ENCODE measurements at regions not wholly inside any gene's neighbourhood (a gene's known extent, or its start where the extent isn't known, plus 50 kb on each side); places are given as distances from the start of the nearest gene placed in this dataset.
"Not testable (repeated sequence)": the region's sequence is repeated elsewhere in the genome, so short reads cannot be mapped to it uniquely, and the experiment has no call there.

DNA sequence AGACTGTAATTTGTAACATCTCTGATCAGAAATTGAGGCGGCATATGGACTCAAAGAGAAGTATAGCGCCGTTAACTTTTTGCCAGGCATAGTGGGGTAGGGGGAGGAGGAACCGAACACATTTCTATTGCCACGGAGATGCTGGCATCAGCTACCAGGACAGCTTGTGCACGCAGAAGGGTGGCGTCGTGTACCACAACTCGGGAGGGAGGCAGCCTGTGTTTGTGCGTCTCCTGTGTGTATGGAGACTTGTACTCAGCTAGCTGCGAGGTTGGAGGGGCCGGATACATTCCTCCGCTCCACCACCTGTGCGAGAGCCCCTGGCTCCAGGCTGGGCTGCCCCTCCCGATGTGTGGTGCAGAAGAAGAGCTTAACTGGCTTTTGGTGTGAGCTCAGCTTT lies 634.8 kb downstream of the TYW1 start:
- no peak for DNase-seq

DNA sequence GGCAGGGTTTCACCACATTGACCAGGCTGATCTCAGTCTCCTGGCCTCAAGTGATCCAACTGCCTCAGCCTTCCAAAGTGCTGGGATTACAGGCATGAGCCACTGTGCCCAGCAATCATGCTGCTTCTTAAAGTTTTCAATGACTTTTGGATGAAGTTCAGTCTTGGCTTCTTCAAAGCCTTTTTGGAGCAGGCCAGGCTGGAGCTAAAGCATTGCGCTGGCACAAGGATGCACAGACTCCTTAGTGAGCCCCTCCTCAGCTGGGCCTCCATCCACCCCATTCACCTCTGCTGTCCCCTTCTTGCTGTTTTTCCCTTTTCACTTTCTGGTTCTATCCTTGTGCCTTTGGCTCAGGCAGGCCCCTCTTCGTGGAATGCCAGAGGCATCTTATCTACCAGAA lies 638.6 kb downstream of the TYW1 start:
- no peak for DNase-seq

DNA sequence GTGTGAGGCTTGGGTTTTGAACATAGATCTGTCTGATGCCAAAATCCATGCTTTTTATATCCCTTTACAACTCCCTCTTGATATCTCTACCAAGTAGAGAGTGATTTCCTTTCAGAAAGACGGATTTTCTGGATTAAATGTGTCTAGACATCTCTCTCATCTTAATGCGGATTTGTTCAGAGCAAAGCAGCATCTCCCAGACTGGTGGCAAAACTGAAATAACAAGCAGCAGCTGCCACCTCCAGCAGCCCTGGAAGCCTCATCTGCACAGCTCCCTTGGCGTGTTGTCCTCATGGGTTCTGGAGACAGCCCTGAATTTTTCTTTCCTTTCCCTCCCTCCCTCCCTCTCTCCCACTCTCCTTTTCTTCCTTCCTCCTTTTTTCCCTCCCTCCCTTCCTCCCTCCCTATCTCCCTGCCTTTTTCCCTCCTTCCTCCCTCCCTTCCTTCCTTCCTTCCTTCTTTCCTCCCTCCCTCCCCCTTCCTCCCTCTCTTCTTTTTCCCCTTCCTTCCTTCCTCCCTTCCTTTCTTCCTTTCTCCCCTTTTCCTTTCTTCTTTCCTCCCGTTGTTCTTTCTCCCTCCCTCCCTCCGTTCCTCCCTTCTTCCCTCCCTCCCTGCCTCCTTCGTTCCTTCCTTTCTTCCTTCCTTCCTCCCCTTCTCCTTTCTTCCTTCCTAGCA lies 639.9 kb downstream of the TYW1 start:
- no peak for DNase-seq

DNA sequence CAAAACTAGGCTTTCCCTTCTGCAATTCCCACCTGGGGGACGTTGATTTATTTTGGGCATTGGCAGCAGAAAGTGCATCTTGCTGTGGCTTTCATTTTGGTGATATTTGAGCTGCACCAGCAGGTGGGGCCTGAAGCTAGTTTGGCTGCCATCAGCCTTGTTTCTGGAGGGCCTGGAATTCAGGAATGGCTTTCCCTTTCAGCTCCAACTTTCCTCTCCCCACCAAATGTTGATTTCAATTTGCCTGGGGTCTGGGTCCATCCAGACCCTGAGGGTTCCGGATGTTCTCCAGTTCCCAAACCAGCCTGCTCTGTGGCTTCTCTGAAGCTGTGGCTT lies 640.4 kb downstream of the TYW1 start:
- DNase-seq = no peak

DNA sequence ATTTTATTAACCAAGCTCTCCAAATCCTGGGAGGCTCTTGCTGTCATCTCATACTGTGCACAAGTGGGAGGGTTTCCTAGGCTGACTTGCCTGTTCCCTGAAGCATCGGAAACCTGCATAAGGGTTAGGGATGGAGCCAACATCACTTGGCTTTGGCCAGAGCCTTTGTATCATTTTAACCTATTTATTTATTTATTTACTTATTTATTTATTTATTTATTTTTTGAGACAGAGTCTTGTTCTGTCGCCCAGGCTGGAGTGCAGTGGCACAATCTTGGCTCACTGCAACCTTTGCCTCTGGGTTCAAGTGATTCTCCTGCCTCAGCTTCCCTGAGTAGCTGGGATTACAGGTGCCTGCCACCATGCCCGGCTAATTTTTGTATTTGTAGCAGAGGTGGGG lies 645.9 kb downstream of the TYW1 start:
- DNase-seq = not testable (repeated sequence)

DNA sequence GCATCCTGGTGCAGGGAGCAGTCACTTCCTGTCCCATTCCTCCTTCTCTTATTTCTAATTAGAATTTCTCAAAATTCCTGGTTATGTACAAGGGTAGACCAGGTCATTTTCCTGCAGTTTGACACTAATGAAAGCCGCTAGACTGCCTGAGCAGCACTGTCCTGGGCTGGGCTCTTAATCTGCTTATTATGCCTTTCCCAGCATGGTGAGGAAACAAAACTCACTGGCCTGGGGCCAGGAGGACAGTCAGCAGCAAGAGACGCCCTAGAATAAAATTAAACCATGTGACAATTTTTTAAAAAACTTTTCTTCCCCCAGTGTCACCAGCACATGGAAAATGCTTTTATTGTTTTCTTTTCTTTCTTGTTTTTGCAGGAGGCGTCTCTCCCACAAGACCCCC lies 647.5 kb downstream of the TYW1 start:
- no peak for DNase-seq

DNA sequence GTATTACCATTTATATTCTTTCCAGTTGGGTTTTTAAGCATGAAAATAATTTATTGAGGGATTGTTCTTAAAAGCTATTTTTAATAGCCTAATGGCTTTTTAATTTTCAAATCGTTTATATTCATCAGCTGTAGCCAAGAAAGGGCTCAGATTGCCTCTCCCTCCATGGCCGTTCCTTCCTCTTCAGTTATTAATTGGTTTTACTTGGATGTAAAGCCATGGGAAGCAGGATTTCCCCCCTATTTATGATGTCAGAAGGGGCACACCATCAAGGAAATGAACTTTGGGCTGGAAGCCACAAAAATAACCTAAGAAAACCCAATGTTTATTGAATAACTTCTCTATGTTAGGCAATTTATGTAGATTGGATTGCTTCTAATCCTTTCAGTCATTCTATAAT lies 656.3 kb downstream of the TYW1 start:
- no peak for DNase-seq

DNA sequence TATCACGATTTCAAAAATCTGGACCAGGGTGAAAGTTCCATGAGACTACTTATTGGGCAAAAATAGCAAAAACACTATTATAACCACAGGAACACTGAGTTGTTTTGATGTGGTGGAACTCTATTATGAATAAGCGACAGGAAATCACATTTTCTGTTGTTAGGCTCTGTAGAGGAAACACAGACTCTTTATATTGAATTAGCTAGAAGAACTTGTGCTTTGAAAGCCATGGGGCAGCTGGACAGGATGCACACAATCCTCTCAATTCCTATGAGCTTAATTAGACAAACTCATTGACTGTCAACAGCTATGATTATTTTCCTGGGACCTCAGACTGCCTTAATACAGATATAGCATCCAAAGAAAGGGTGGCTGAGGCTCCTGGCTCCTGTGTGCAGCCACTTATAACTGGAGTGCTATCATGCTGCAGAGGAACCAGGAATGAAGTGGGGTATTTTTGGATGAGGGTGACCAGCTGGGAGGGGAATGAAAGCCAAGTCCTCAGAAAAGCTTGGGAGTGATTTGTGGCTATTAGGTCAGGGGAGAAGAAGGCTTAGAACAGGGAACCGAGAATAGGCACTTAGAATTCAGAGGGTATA lies 657.3 kb downstream of the TYW1 start:
- DNase-seq = no peak

DNA sequence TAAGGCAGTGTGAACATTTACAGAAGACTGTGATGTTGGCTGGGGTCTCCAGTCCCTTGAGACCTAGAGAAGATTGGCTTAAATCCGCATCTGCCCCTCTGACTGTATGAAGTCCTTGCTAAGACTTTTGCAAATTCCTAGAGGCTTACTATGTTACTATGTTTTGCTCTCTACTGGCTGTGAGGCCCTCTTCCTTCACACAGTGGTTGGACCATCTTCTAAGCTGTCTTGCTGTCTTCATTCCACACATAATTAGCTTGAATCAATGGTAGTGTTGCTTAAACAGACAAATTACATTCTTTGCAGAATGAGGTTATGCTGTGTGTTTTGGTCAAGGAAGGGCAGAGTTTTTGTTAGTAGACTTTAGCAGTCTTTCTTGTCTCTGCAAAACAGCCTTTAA lies 658.0 kb downstream of the TYW1 start:
- DNase-seq = no peak

DNA sequence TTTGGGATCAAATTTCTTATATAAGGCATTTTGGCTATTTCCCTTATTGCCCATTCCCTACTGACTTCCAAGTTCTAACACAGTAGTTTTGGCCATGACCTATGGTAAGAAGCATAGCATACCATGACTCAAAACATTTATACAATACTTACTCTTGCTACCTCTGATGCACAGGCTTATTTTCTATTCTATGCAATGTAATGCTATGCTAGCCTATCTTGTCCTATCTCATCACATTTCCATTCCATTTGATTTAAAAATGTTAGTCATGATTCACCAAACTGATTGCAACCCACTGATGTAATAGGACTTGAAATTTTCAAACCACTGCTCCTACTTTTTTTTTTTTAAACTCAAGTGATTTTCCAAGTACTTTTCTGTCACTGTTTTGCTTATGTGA lies 658.5 kb downstream of the TYW1 start:
- no peak for DNase-seq

DNA sequence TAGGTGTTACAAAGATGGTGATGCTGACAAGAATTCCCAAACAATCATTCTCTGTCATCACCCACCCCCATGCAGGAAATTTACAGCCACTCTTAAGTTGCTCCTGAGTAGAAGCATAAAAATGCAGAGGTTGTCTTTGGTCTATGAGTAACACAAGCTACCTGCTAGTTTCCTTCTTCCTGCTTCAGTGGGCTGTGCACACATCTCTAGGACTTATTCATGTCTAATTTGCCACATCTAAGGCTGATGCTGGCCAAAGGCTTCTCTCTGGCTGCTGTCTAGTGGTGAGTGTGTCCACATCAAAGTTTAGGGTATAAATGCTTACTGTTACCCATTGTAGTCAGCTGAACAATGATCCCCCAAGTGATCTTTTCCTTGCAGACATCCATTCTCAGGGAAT lies 662.5 kb downstream of the TYW1 start:
- DNase-seq = no peak

DNA sequence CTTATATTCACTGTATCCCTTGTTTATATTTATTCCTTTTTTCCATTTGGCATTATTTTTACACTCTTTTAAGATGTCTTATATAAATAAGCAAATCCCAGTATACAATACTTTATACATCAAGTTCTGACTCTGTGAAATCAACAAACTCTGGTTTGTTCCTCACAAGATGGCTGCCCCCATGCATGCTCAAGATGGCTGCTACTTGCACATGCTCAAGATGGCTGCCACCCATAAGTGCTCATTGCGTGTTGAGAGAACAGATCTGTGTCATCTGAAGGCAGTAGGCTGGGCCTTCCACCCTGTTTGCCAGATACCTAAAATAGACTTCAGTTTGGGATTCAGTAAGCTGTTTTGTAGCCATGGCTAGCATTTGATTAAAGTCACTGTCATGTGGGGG lies 666.2 kb downstream of the TYW1 start:
- no peak for DNase-seq

DNA sequence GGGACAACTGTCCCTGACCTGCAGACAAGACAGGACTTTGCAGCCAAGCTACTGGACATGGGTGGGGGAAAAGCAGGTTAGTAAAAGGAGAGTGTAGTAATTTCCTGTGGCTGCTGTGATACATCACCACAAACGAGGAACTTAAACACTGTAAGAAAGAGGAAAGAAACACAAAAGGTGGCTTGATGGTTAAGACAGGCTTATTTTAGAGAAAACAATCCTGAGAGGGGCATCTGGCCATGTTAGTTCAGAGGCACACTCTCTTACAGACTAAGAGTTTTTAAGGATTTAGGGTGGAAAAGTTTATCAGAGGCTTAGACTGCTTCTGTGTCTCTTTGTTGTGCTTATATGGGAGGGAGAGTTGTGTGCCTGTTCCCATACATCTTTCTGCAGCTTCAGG lies 667.0 kb downstream of the TYW1 start:
- no peak for DNase-seq

DNA sequence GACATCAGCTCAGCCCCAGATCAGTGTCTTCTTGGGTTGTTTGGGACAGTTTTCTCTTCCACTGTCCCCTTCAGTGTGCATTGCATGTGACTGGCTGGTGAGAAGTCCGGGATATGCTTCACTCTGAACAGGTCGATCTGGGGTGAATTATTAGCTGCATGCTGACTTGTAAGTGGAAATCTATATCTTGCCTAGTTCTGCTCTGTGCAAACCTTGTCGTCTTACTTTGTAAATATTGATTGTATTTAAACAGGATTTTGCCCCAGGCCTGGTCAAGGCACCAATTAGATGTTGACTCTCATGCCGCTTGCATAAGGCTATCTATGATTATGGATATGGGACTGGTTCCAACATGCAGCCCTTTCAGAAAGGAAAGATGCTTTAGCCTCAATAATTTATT lies 669.7 kb downstream of the TYW1 start:
- DNase-seq = not testable (repeated sequence)

DNA sequence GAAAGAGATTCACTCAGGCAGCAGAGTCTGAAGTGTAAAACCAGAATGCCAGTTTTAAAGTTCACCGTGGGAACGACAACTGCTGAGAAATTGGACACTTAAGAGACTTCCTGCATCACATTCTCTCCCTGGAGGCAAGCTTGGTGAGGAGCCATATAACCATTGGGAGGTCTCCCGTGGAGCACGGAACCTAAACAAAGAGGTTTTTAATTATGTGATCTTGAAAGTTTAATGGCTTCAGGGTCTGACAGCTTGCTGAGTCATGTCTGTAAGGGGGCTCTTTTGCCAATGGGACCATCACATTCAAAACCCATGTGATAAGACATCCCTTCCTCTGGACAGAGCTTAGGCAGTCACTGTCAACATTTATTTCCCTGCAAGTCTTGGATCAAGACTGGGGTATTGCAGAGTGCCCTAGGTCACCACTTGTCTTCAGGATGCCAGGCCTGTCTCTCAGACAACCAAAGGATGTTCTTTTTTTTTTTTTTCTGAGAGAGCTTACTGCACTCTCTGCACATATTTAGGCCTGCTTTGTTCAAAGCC lies 674.4 kb downstream of the TYW1 start:
- DNase-seq = no peak

DNA sequence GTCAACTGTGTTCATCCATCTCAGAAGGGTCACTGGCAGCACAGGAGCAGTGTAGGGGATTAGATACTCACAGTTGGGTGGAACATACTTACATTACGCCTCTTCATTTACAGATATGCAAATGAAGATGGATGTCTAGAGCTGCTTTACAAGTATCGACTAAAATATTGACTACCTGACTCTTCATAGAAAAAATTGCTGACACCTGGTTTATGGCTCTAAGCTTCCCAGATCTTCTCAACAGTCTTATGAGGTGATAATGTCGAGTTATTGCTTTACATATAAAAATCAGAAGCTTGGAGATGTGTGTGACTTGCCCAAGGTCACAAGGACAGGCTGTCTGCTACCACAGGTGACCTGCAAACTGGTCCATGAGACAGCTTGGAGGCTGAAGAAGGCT lies 677.2 kb downstream of the TYW1 start:
- DNase-seq = no peak

DNA sequence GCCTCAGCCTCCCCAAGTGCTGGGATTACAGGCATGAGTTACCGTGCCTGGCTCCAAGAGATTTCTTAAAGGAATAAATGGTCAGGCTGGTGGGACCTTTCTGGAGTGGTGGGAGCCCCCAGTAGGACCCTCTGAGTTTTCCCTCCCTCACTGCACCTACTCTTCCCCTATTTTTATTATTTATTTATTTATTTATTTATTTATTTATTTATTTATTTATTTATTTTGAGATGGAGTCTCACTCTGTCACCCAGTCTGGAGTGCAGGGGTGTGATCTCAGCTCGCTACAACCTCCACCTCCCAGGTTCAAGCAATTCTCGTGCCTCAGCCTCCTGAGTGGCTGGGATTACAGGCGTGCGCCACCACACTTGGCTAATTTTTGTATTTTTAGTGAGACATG lies 678.2 kb downstream of the TYW1 start:
- DNase-seq = not testable (repeated sequence)

DNA sequence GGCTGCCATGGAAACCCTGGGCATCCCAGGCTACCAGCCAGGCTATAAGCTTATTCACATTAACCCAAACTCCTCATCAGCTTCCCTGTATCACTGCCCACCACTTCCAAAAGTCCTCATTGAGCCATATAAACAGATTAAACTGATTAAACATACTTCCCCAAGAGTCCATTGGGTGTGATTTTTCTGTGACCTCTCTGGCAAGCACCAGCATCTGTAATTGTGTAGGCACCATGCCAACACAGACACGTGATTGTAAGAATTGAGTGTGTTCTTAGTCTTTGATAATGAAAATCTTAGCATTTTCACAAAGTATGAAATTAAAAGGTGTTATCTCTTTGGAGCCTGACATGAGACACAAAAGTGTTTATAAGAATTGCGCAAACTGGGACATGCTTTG lies 679.3 kb downstream of the TYW1 start:
- no peak for DNase-seq

DNA sequence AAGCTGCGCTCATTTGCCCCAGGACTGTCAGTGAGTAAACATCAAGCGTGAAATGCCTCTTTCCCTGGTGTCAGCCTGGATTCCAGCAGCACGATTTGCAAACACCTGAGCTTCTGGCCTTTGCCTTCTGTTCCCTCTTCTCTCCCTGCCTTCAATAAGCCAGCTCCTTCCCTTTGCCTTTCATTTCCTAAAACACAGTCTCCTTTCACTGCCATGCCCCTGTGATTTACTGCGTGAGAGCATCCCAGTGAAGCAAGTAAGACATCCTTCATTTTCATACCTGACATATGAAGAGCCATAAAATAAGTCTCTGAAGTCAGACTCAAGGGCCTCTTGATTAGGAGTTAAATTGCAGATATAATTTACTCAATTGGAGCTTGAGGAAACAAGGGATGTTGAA lies 681.8 kb downstream of the TYW1 start:
- DNase-seq = no peak

DNA sequence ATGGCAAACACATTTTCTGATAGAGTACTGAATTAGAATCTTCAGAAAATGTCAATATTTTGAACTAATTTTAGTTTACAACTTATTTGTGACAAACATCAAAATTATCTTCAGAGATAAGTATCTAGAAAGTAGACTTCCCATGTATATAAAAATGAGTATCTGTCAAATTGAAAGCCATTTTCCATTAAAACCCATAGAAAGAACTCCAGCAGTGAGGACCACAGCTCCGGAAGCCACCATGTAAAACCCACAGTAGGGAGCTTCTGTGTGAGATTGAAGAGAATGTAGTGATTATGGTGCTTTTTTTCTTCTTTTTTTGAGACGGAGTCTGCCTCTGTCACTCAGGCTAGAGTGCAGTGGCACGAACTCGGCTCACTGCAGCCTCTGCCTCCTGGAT lies 687.0 kb downstream of the TYW1 start:
- DNase-seq = no peak

DNA sequence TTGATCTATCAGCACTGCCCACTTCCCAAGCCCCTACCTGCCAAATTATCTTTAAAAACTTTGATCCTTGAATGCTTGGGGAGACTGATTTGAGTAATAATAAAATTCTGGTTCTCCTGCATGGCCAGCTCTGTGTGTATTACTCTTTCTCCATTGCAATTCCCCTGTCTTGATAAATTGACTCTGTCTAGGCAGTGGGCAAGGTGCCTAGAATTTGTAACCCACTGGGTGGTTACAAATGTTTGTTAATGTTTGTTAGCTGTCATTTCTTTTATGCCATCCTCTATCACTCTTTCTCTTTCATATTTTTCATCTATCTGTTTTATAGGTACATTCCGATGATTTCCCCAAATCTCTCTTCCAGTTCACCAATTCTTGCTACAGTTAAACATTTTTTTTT lies 694.1 kb downstream of the TYW1 start:
- no peak for DNase-seq

DNA sequence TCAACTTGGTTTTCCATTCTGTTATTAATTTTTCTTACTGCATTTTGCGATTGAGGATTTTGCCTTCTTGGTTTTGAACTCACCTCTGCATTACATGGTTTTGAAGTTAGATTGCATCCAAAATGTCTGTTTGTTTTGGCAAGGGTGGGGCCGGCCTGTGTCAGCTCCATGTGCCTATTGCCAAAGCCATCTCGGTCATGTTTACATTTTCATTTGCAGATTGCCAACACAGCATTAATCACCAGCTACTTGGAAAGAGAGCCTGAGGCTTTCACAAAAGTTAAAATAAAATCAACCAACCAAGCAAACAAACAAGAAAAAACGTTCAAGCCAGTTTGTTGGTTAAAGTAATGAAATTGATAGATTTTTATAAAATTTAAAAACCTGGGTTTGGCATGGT lies 695.8 kb downstream of the TYW1 start:
- no peak for DNase-seq

DNA sequence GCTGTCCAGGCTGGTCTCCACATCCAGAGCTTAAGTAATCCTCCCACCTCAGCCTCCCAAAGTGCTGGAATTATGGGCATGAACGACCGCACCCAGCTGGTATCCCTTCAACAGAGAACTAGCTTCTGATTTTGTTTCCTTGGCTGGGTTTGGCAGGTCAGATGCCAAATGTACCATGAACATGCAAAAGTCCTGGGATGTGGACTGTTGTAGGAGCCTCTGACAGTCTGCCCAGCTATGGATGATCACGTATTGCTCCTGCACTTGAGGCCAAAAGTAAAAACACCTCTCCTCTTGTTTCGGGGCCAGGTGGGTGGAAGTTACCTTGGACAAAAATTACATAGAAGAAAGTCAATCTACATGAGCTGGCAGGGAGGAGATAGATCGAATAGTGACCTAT lies 699.5 kb downstream of the TYW1 start:
- no peak for DNase-seq

DNA sequence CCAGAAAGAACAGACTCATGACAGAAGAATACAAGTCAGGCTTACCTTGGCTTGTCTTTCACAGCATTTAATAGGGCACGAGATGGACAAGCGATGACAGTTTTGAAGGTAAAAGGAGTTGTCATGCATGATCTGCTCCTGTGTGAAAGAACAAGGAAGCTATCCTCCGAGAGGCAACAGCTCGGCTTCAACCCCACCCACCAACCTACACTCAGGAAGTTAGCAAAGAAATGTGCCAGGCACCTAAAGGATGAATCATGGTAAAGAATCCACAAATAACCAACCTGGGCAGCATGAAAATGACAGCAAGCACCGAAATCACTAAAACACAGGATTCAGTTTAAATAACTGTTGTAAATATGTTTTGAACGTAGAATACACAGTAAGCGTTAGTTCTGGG lies 700.2 kb downstream of the TYW1 start:
- DNase-seq = no peak

DNA sequence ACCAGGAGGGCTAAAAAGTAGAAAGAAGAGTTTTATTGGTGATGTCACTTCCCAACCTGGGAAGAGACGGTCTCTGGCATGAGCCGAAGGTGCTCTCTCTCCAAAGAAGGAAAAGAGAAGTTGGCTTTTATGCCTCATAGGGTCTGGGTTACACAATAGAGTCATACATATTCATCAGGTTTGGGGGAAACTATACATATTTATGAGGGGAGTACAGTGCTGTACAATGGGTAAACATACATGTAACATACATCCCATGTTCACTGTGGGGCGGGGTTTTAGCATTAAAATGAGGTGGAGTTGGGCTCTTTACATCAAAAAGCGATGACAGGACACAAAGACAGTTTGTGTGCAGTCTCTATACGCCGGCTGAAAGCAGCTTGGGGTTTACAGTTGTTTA lies 701.7 kb downstream of the TYW1 start:
- DNase-seq = no peak
